ENCODE measurements at regions not wholly inside any gene's neighbourhood (a gene's known extent, or its start where the extent isn't known, plus 50 kb on each side); places are given as distances from the start of the nearest gene placed in this dataset.

GRCh38 chr4:77355731-77356130, 198.7 kb downstream of the CCNG2 start:
- no peak for TF ChIP-seq CTCF (conservative IDR thresholded peaks at IDR 0.05)

GRCh38 chr4:77358315-77358928, 201.4 kb downstream of the CCNG2 start:
- Mint-ChIP-seq H3K4me1 (peaks cover 13% of the 10 kb centered on the region), H3K36me3 (ENCODE audit: low read depth) (no peaks in the 10 kb centered on the region), H3K27ac (no peak overlapping the region), H3K27me3 (ENCODE audit: insufficient read depth) (peaks cover 28% of the 10 kb centered on the region), H3K4me3 (no peak overlapping the region), H3K9me3 (no peaks in the 10 kb centered on the region)
- no peak overlapping the region for H3K27ac ChIP-seq (ENCODE audit: low read depth, low read length)
- peak; percentile 79 for TF ChIP-seq CTCF (conservative IDR thresholded peaks at IDR 0.05)
- peaks cover 4% of the 10 kb centered on the region for H3K27me3 ChIP-seq (ENCODE audit: control insufficient read depth, insufficient read depth, low read length, poor library complexity, severe bottlenecking)
- no peaks in the 10 kb centered on the region for H3K9me3 ChIP-seq (ENCODE audit: control insufficient read depth, low read length)
- H3K9ac ChIP-seq (ENCODE audit: extremely low read depth, low read length, poor library complexity, severe bottlenecking): no peak overlapping the region
- no peak overlapping the region for H3K4me3 ChIP-seq (ENCODE audit: low read length)
- WGBS, 2 experiments (ENCODE audit: insufficient coverage in 1 of 2, insufficient read length in 1 of 2): 75 to 100% methylated on average over 1 to 2 of the region's 2 CpGs
- peaks cover 5% of the 10 kb centered on the region for H3K4me1 ChIP-seq (ENCODE audit: control insufficient read depth, insufficient read depth, low read length)
- peak; percentile 61 for DNase-seq
- H3K36me3 ChIP-seq (ENCODE audit: control insufficient read depth, insufficient read depth, low read length): no peaks in the 10 kb centered on the region

More at GRCh38 chr4:77355731-77356130, 198.7 kb downstream of the CCNG2 start:
- no peaks in the 10 kb centered on the region for H3K36me3 ChIP-seq (ENCODE audit: control insufficient read depth, insufficient read depth, low read length)
- Mint-ChIP-seq H3K27me3 (ENCODE audit: insufficient read depth) (peaks cover 26% of the 10 kb centered on the region), H3K4me3 (no peak overlapping the region), H3K27ac (no peak overlapping the region), H3K4me1 (no peaks in the 10 kb centered on the region), H3K36me3 (ENCODE audit: low read depth) (no peaks in the 10 kb centered on the region), H3K9me3 (no peaks in the 10 kb centered on the region)
- WGBS, 2 experiments (ENCODE audit: insufficient coverage in 1 of 2, insufficient read length in 1 of 2): 72 to 77% methylated on average over 2 of the region's 2 CpGs
- H3K27ac ChIP-seq (ENCODE audit: low read depth, low read length): no peak overlapping the region
- no peaks in the 10 kb centered on the region for H3K4me1 ChIP-seq (ENCODE audit: control insufficient read depth, insufficient read depth, low read length)
- H3K9me3 ChIP-seq (ENCODE audit: control insufficient read depth, low read length): no peaks in the 10 kb centered on the region
- peaks cover 4% of the 10 kb centered on the region for H3K27me3 ChIP-seq (ENCODE audit: control insufficient read depth, insufficient read depth, low read length, poor library complexity, severe bottlenecking)
- H3K4me3 ChIP-seq (ENCODE audit: low read length): no peak overlapping the region
- H3K9ac ChIP-seq (ENCODE audit: extremely low read depth, low read length, poor library complexity, severe bottlenecking): no peak overlapping the region
- DNase-seq: no peak

GRCh38 chr4:77360451-77360850, 203.4 kb downstream of the CCNG2 start:
- WGBS, 2 experiments (ENCODE audit: insufficient coverage in 1 of 2, insufficient read length in 1 of 2): 90 to 96% methylated on average over 4 of the region's 4 CpGs
- H3K4me3 ChIP-seq (ENCODE audit: low read length): no peak overlapping the region
- H3K9me3 ChIP-seq (ENCODE audit: control insufficient read depth, low read length): no peaks in the 10 kb centered on the region
- H3K36me3 ChIP-seq (ENCODE audit: control insufficient read depth, insufficient read depth, low read length): no peaks in the 10 kb centered on the region
- Mint-ChIP-seq H3K27me3 (ENCODE audit: insufficient read depth) (peaks cover 30% of the 10 kb centered on the region), H3K4me1 (peaks cover 13% of the 10 kb centered on the region), H3K36me3 (ENCODE audit: low read depth) (no peaks in the 10 kb centered on the region), H3K27ac (no peak overlapping the region), H3K4me3 (no peak overlapping the region), H3K9me3 (no peaks in the 10 kb centered on the region)
- peaks cover 4% of the 10 kb centered on the region for H3K27me3 ChIP-seq (ENCODE audit: control insufficient read depth, insufficient read depth, low read length, poor library complexity, severe bottlenecking)
- H3K4me1 ChIP-seq (ENCODE audit: control insufficient read depth, insufficient read depth, low read length): peaks cover 5% of the 10 kb centered on the region
- no peak overlapping the region for H3K9ac ChIP-seq (ENCODE audit: extremely low read depth, low read length, poor library complexity, severe bottlenecking)
- TF ChIP-seq CTCF (conservative IDR thresholded peaks at IDR 0.05): no peak
- H3K27ac ChIP-seq (ENCODE audit: low read depth, low read length): no peak overlapping the region
- no peak for DNase-seq

Measured in endodermal cell (in vitro differentiated cells).